ENCODE measurements at regions not wholly inside any gene's neighbourhood (a gene's known extent, or its start where the extent isn't known, plus 50 kb on each side); places are given as distances from the start of the nearest gene placed in this dataset.

- H2AK5ac ChIP-seq (ENCODE audit: low read length) = no peak overlapping the region
- no peaks in the 10 kb centered on the region for H3K4me1 ChIP-seq (ENCODE audit: control insufficient read depth in 1 of 2, insufficient read depth in 2 of 2, low read length in 2 of 2)
- no peak overlapping the region for H3K9ac ChIP-seq (ENCODE audit: low read length)
- H3K79me1 ChIP-seq (ENCODE audit: low read length) = no peaks in the 10 kb centered on the region
- no peaks in the 10 kb centered on the region for H3K79me2 ChIP-seq (ENCODE audit: control insufficient read depth, insufficient read depth, low read length, poor library complexity)
- H3K18ac ChIP-seq (ENCODE audit: low read length) = no peak overlapping the region
- no peak overlapping the region for H3K14ac ChIP-seq (ENCODE audit: low read length)
- H3K27me3 ChIP-seq (ENCODE audit: insufficient read depth, low read length) = no peaks in the 10 kb centered on the region
- H3K36me3 ChIP-seq (ENCODE audit: control insufficient read depth in 1 of 2, insufficient read depth in 2 of 2, low read length in 2 of 2) = no peaks in the 10 kb centered on the region
- no peak for DNase-seq
- no peak overlapping the region for H4K12ac ChIP-seq (ENCODE audit: low read depth, low read length)
- H3K23ac ChIP-seq (ENCODE audit: low read length) = no peak overlapping the region
- H3K4ac ChIP-seq (ENCODE audit: low read depth, low read length) = no peak overlapping the region
- WGBS (ENCODE audit: extremely low coverage, insufficient coverage, insufficient read length) = no CpG with 5 or more reads among the region's 14 CpGs
- H3K4me2 ChIP-seq (ENCODE audit: low read length) = no peak overlapping the region
- H3K9me3 ChIP-seq (ENCODE audit: insufficient read depth, low read depth, low read length) = peaks cover 12% of the 10 kb centered on the region
- no peak overlapping the region for H2BK5ac ChIP-seq (ENCODE audit: low read depth, low read length, poor library complexity)
- H2BK120ac ChIP-seq (ENCODE audit: insufficient read depth, low read length, poor library complexity) = no peak overlapping the region
- no peak overlapping the region for H2AFZ ChIP-seq (ENCODE audit: insufficient read depth, low read length, poor library complexity)
- no peak overlapping the region for H4K91ac ChIP-seq (ENCODE audit: low read depth, low read length)
- no peak overlapping the region for H4K8ac ChIP-seq (ENCODE audit: low read depth, low read length)
- H2BK12ac ChIP-seq (ENCODE audit: low read length) = no peak overlapping the region
- no peak overlapping the region for H3K27ac ChIP-seq (ENCODE audit: low read depth, low read length)
- H3K4me3 ChIP-seq (ENCODE audit: low read depth, low read length) = no peak overlapping the region
These were observed 95.1 kb upstream of the GPC1 start for GRCh38 chr2:240340361-240340761.

- Histone ChIP-seq H3K36me3 (ENCODE audit: control insufficient read depth in 1 of 2, insufficient read depth in 2 of 2, low read length in 2 of 2) (no peaks in the 10 kb centered on the region), H3K27me3 (ENCODE audit: insufficient read depth, low read length) (no peaks in the 10 kb centered on the region), H3K4me3 (ENCODE audit: low read depth, low read length) (no peak overlapping the region), H2AFZ (ENCODE audit: insufficient read depth, low read length, poor library complexity) (no peak overlapping the region), H2BK12ac (ENCODE audit: low read length) (no peak overlapping the region), H3K79me1 (ENCODE audit: low read length) (no peaks in the 10 kb centered on the region), H3K4me2 (ENCODE audit: low read length) (no peak overlapping the region), H3K27ac (ENCODE audit: low read depth, low read length) (no peak overlapping the region), H2BK5ac (ENCODE audit: low read depth, low read length, poor library complexity) (no peak overlapping the region), H3K18ac (ENCODE audit: low read length) (no peak overlapping the region), H4K91ac (ENCODE audit: low read depth, low read length) (no peak overlapping the region), H3K79me2 (ENCODE audit: control insufficient read depth, insufficient read depth, low read length, poor library complexity) (no peaks in the 10 kb centered on the region), H3K4ac (ENCODE audit: low read depth, low read length) (no peak overlapping the region), H3K9ac (ENCODE audit: low read length) (no peak overlapping the region), H3K14ac (ENCODE audit: low read length) (no peak overlapping the region), H4K8ac (ENCODE audit: low read depth, low read length) (no peak overlapping the region), H3K9me3 (ENCODE audit: insufficient read depth, low read depth, low read length) (peaks cover 17% of the 10 kb centered on the region), H4K12ac (ENCODE audit: low read depth, low read length) (no peak overlapping the region), H3K23ac (ENCODE audit: low read length) (no peak overlapping the region), H3K4me1 (ENCODE audit: control insufficient read depth in 1 of 2, insufficient read depth in 2 of 2, low read length in 2 of 2) (no peaks in the 10 kb centered on the region), H2BK120ac (ENCODE audit: insufficient read depth, low read length, poor library complexity) (no peak overlapping the region), H2AK5ac (ENCODE audit: low read length) (no peak overlapping the region)
- DNase-seq = no peak
- WGBS (ENCODE audit: extremely low coverage, insufficient coverage, insufficient read length) = no CpG with 5 or more reads among the region's 9 CpGs
These were observed 94.4 kb upstream of the GPC1 start for GRCh38 chr2:240341064-240341463.

- Histone ChIP-seq H3K27me3 (ENCODE audit: insufficient read depth, low read length) (no peaks in the 10 kb centered on the region), H3K9me3 (ENCODE audit: insufficient read depth, low read depth, low read length) (peaks cover 22% of the 10 kb centered on the region), H3K4me1 (ENCODE audit: control insufficient read depth in 1 of 2, insufficient read depth in 2 of 2, low read length in 2 of 2) (no peaks in the 10 kb centered on the region), H2AK5ac (ENCODE audit: low read length) (no peak overlapping the region), H3K79me2 (ENCODE audit: control insufficient read depth, insufficient read depth, low read length, poor library complexity) (no peaks in the 10 kb centered on the region), H4K8ac (ENCODE audit: low read depth, low read length) (no peak overlapping the region), H3K79me1 (ENCODE audit: low read length) (no peaks in the 10 kb centered on the region), H4K12ac (ENCODE audit: low read depth, low read length) (no peak overlapping the region), H3K9ac (ENCODE audit: low read length) (no peak overlapping the region), H2BK5ac (ENCODE audit: low read depth, low read length, poor library complexity) (no peak overlapping the region), H2BK120ac (ENCODE audit: insufficient read depth, low read length, poor library complexity) (no peak overlapping the region), H3K36me3 (ENCODE audit: control insufficient read depth in 1 of 2, insufficient read depth in 2 of 2, low read length in 2 of 2) (no peaks in the 10 kb centered on the region), H3K23ac (ENCODE audit: low read length) (no peak overlapping the region), H2AFZ (ENCODE audit: insufficient read depth, low read length, poor library complexity) (no peak overlapping the region), H3K18ac (ENCODE audit: low read length) (no peak overlapping the region), H3K27ac (ENCODE audit: low read depth, low read length) (no peak overlapping the region), H3K4me2 (ENCODE audit: low read length) (no peak overlapping the region), H3K4ac (ENCODE audit: low read depth, low read length) (no peak overlapping the region), H3K14ac (ENCODE audit: low read length) (no peak overlapping the region), H4K91ac (ENCODE audit: low read depth, low read length) (no peak overlapping the region), H3K4me3 (ENCODE audit: low read depth, low read length) (no peak overlapping the region), H2BK12ac (ENCODE audit: low read length) (no peak overlapping the region)
- DNase-seq = peak in 1 of 2 donors; percentile 23
- no CpG with 5 or more reads among the region's 1 CpG for WGBS (ENCODE audit: extremely low coverage, insufficient coverage, insufficient read length)
These were observed 91.9 kb upstream of the GPC1 start for GRCh38 chr2:240343548-240343947.

- Histone ChIP-seq H3K18ac (ENCODE audit: low read length) (no peak overlapping the region), H2BK120ac (ENCODE audit: insufficient read depth, low read length, poor library complexity) (no peak overlapping the region), H4K12ac (ENCODE audit: low read depth, low read length) (no peak overlapping the region), H3K14ac (ENCODE audit: low read length) (no peak overlapping the region), H3K9ac (ENCODE audit: low read length) (no peak overlapping the region), H4K91ac (ENCODE audit: low read depth, low read length) (no peak overlapping the region), H3K23ac (ENCODE audit: low read length) (no peak overlapping the region), H2AFZ (ENCODE audit: insufficient read depth, low read length, poor library complexity) (no peak overlapping the region), H3K4me3 (ENCODE audit: low read depth, low read length) (no peak overlapping the region), H4K8ac (ENCODE audit: low read depth, low read length) (no peak overlapping the region), H3K4me2 (ENCODE audit: low read length) (no peak overlapping the region), H3K4ac (ENCODE audit: low read depth, low read length) (no peak overlapping the region), H3K79me1 (ENCODE audit: low read length) (no peaks in the 10 kb centered on the region), H3K36me3 (ENCODE audit: control insufficient read depth in 1 of 2, insufficient read depth in 2 of 2, low read length in 2 of 2) (no peaks in the 10 kb centered on the region), H2AK5ac (ENCODE audit: low read length) (no peak overlapping the region), H2BK12ac (ENCODE audit: low read length) (no peak overlapping the region), H3K79me2 (ENCODE audit: control insufficient read depth, insufficient read depth, low read length, poor library complexity) (no peaks in the 10 kb centered on the region), H3K4me1 (ENCODE audit: control insufficient read depth in 1 of 2, insufficient read depth in 2 of 2, low read length in 2 of 2) (no peaks in the 10 kb centered on the region), H3K9me3 (ENCODE audit: insufficient read depth, low read depth, low read length) (peaks cover 23% of the 10 kb centered on the region), H3K27ac (ENCODE audit: low read depth, low read length) (no peak overlapping the region), H2BK5ac (ENCODE audit: low read depth, low read length, poor library complexity) (no peak overlapping the region), H3K27me3 (ENCODE audit: insufficient read depth, low read length) (no peaks in the 10 kb centered on the region)
- DNase-seq = peak; percentile 4 to 29
- WGBS (ENCODE audit: extremely low coverage, insufficient coverage, insufficient read length) = no CpG with 5 or more reads among the region's 4 CpGs
These were observed 90.6 kb upstream of the GPC1 start for GRCh38 chr2:240344904-240345303.
